HepG2 (cell line): ENCODE measurements at regions not wholly inside any gene's neighbourhood (a gene's known extent, or its start where the extent isn't known, plus 50 kb on each side); places are given as distances from the start of the nearest gene placed in this dataset.

Experiments
- ATF3 ChIP-seq: sonication (generic); formaldehyde crosslinking; IDR thresholded peaks from 2 replicates; pipeline ENCODE4 v1.4.0; 2020; ENCODE audit warnings: missing genetic modification reagents
- ATF7-NPFF ChIP-seq: sonication (generic); formaldehyde crosslinking; IDR thresholded peaks from 2 replicates; pipeline ENCODE4 v1.8.1; 2023; ENCODE audit warnings: mild to moderate bottlenecking, low read depth, missing genetic modification reagents, moderate library complexity
- BATF2 ChIP-seq: sonication (generic); formaldehyde crosslinking; IDR thresholded peaks from 2 replicates; pipeline ENCODE4 v1.8.0; 2022; ENCODE audit warnings: mild to moderate bottlenecking, missing genetic modification reagents, moderate library complexity
- CTCF ChIP-seq: sonication (generic); formaldehyde crosslinking; IDR thresholded peaks from 2 replicates; pipeline ENCODE4 v1.5.0; 2020; ENCODE audit warnings: mild to moderate bottlenecking, missing genetic modification reagents, moderate library complexity
- HOXA7 ChIP-seq: sonication (generic); formaldehyde crosslinking; IDR thresholded peaks from 2 replicates; pipeline ENCODE4 v1.8.1; 2022; ENCODE audit warnings: mild to moderate bottlenecking, missing genetic modification reagents, moderate library complexity
- ISL2 ChIP-seq: sonication (generic); formaldehyde crosslinking; IDR thresholded peaks from 2 replicates; pipeline ENCODE4 v1.5.0; 2020; ENCODE audit warnings: missing genetic modification reagents
- MAFK ChIP-seq, 2 experiments: IDR thresholded peaks in 1 of 2; conservative IDR thresholded peaks in 1 of 2; 2 replicates each; pipeline ENCODE4 v1.6.1; 2011; ENCODE audit warnings: improper control_type of control experiment in 2 of 2, low read length in 2 of 2
- POLR2A ChIP-seq, 2 experiments: IDR thresholded peaks; 2 replicates each; pipeline ENCODE4 v1.6.1; 2011; ENCODE audit warnings: low read depth in 2 of 2, low read length in 2 of 2, mild to moderate bottlenecking in 1 of 2, moderate library complexity in 1 of 2; ENCODE audit not compliant: insufficient read depth in 1 of 2
- POLR2AphosphoS5 ChIP-seq: IDR thresholded peaks from 2 replicates; pipeline ENCODE4 v1.6.1; 2012; ENCODE audit warnings: low read depth, low read length
- TAF1 ChIP-seq: sonication (generic); formaldehyde crosslinking; IDR thresholded peaks from 2 replicates; pipeline ENCODE4 v1.4.0; 2020; ENCODE audit warnings: missing genetic modification reagents
- ZBTB20 ChIP-seq: sonication (generic); formaldehyde crosslinking; IDR thresholded peaks from 2 replicates; pipeline ENCODE4 v1.8.1; 2023; ENCODE audit warnings: missing genetic modification reagents, low read depth, mild to moderate bottlenecking, borderline replicate concordance
- ZNF138 ChIP-seq: sonication (generic); formaldehyde crosslinking; IDR thresholded peaks from 2 replicates; pipeline ENCODE4 v1.5.0; 2020; ENCODE audit warnings: mild to moderate bottlenecking, low read depth, missing genetic modification reagents

GRCh38 chr11:31974366-31975136 lies 116.3 kb upstream of the RCN1 start:
- no peak for TF ChIP-seq ATF3 (CRISPR knock-in tag)
- no peak for TF ChIP-seq CTCF (CRISPR knock-in tag)
- no peak for TF ChIP-seq ZBTB20 (CRISPR knock-in tag)
- TF ChIP-seq ZNF138 (CRISPR knock-in tag), result no peak
- TF ChIP-seq HOXA7 (CRISPR knock-in tag), result no peak
- TF ChIP-seq ISL2 (CRISPR knock-in tag), result no peak
- no peak for TF ChIP-seq BATF2
- no peak for TF ChIP-seq ATF7-NPFF (CRISPR knock-in tag)
- TF ChIP-seq MAFK (conservative IDR thresholded peaks at IDR 0.05 in 1 of 2, IDR thresholded peaks at IDR 0.05 in 1 of 2; ENCODE audit: low read length in 2 of 2), result no peak
- TF ChIP-seq POLR2A (IDR thresholded peaks at IDR 0.05; ENCODE audit: insufficient read depth in 1 of 2, low read depth in 2 of 2, low read length in 2 of 2), result no peak
- TF ChIP-seq TAF1 (CRISPR knock-in tag), result no peak
- no peak for TF ChIP-seq POLR2AphosphoS5
